C4-2B (cell line): ENCODE measurements at regions not wholly inside any gene's neighbourhood (a gene's known extent, or its start where the extent isn't known, plus 50 kb on each side); places are given as distances from the start of the nearest gene placed in this dataset.

ENCODE experiments used
- CTCF ChIP-seq: fragments of 450-650 bp; conservative IDR thresholded peaks from 2 replicates; pipeline ENCODE4 v1.5.1; 2017; ENCODE audit warnings: mild to moderate bottlenecking
- ZFX ChIP-seq: fragments of 450-650 bp; IDR thresholded peaks from 2 replicates; pipeline ENCODE4 v1.6.1; 2017

GRCh38 chr2:58535990-58536389 is 294.9 kb upstream of the FANCL start:
- TF ChIP-seq CTCF, result no peak
- no peak for TF ChIP-seq ZFX
